HEK293 (cell line): ENCODE measurements at regions not wholly inside any gene's neighbourhood (a gene's known extent, or its start where the extent isn't known, plus 50 kb on each side); places are given as distances from the start of the nearest gene placed in this dataset.

Source experiments
- SALL2 ChIP-seq: fragments of 450-650 bp; formaldehyde crosslinking; IDR thresholded peaks from 2 replicates; pipeline ENCODE4 v1.5.0; 2017; ENCODE audit warnings: missing biosample characterization, mild to moderate bottlenecking, missing genetic modification characterization, borderline replicate concordance
- ZNF132 ChIP-seq: fragments of 450-650 bp; formaldehyde crosslinking; IDR thresholded peaks from 2 replicates; pipeline ENCODE4 v1.5.1; 2017; ENCODE audit warnings: missing biosample characterization, missing genetic modification characterization, borderline replicate concordance
- ZNF302 ChIP-seq: fragments of 450-650 bp; formaldehyde crosslinking; IDR thresholded peaks from 2 replicates; pipeline ENCODE4 v1.5.1; 2016; ENCODE audit warnings: missing biosample characterization, missing genetic modification characterization, low read depth
- ZNF654 ChIP-seq: fragments of 450-650 bp; formaldehyde crosslinking; IDR thresholded peaks from 2 replicates; pipeline ENCODE4 v1.5.1; 2016; ENCODE audit warnings: low read depth, missing biosample characterization, missing genetic modification characterization
- TF ChIP-seq, protein P1 (sequence below): fragments of 450-650 bp; formaldehyde crosslinking; IDR thresholded peaks from 2 replicates; pipeline ENCODE4 v1.5.1; 2016; ENCODE audit warnings: missing biosample characterization, missing genetic modification characterization

- TF ChIP-seq, protein P1, sequence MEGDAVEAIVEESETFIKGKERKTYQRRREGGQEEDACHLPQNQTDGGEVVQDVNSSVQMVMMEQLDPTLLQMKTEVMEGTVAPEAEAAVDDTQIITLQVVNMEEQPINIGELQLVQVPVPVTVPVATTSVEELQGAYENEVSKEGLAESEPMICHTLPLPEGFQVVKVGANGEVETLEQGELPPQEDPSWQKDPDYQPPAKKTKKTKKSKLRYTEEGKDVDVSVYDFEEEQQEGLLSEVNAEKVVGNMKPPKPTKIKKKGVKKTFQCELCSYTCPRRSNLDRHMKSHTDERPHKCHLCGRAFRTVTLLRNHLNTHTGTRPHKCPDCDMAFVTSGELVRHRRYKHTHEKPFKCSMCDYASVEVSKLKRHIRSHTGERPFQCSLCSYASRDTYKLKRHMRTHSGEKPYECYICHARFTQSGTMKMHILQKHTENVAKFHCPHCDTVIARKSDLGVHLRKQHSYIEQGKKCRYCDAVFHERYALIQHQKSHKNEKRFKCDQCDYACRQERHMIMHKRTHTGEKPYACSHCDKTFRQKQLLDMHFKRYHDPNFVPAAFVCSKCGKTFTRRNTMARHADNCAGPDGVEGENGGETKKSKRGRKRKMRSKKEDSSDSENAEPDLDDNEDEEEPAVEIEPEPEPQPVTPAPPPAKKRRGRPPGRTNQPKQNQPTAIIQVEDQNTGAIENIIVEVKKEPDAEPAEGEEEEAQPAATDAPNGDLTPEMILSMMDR (tag by site-specific recombination): no peak
- TF ChIP-seq ZNF132 (tag by site-specific recombination) (no peak), SALL2 (tag by site-specific recombination) (no peak), ZNF302 (tag by site-specific recombination) (no peak), ZNF654 (tag by site-specific recombination) (no peak)
These were observed 76.5 kb downstream of the RHOU start for GRCh38 chr1:228811712-228812305.
